ENCODE measurements at regions not wholly inside any gene's neighbourhood (a gene's known extent, or its start where the extent isn't known, plus 50 kb on each side); places are given as distances from the start of the nearest gene placed in this dataset.

- no peak for TF ChIP-seq CTCF (IDR thresholded peaks at IDR 0.05)
- no peak for TF ChIP-seq POLR2A (IDR thresholded peaks at IDR 0.05)
Observed at GRCh38 chr6:21300439-21300838, 293.1 kb upstream of the SOX4 start.

All from body of pancreas (tissue), 4 donors.